Peyer's patch (tissue), 4 donors: ENCODE measurements at regions not wholly inside any gene's neighbourhood (a gene's known extent, or its start where the extent isn't known, plus 50 kb on each side); places are given as distances from the start of the nearest gene placed in this dataset.

ENCODE experiments used
- DNase-seq, 3 donors: peaks; one replicate each; pipeline ENCODE4 v3.0.0-alpha.2; 2017 to 2019
- H3K27ac ChIP-seq, 4 donors: fragments of 200-600 bp; sonication (generic); one replicate each; pipeline ENCODE4 v1.5.1; 2016 to 2019
- H3K27me3 ChIP-seq, 2 donors: fragments of 200-600 bp; sonication (generic); one replicate each; pipeline ENCODE4 v1.5.1; 2019
- H3K36me3 ChIP-seq, 3 donors: fragments of 200-600 bp; sonication (generic); one replicate each; pipeline ENCODE4 v1.5.1; 2016 to 2019
- H3K4me1 ChIP-seq, 4 donors: fragments of 200-600 bp; sonication (generic); one replicate each; pipeline ENCODE4 v1.5.1; 2016 to 2019
- H3K4me3 ChIP-seq, 4 donors: fragments of 200-600 bp; sonication (generic); 1 replicate in 3 of 4; 2 replicates in 1 of 4; pipeline ENCODE4 v1.5.1; 2016 to 2019; ENCODE audit warnings: mild to moderate bottlenecking in 1 of 4
- H3K9me3 ChIP-seq, 4 donors: fragments of 200-600 bp; sonication (generic); one replicate each; pipeline ENCODE4 v1.5.1; 2016 to 2019; ENCODE audit warnings: mild to moderate bottlenecking in 1 of 4
- CTCF ChIP-seq, 6 experiments: fragments of 450-650 bp in 4 of 6; fragments of 200-600 bp in 2 of 6; sonication (generic) in 1 of 6; IDR thresholded peaks; one replicate each; pipeline ENCODE4 v1.5.1; 2017 to 2019; ENCODE audit warnings: antibody characterized with exemption in 6 of 6, mild to moderate bottlenecking in 3 of 6, moderate library complexity in 1 of 6
- POLR2A ChIP-seq, 2 donors: fragments of 450-650 bp; IDR thresholded peaks; one replicate each; pipeline ENCODE4 v1.5.1; 2017; ENCODE audit warnings: antibody characterized with exemption in 2 of 2, mild to moderate bottlenecking in 2 of 2, moderate library complexity in 2 of 2

GRCh38 chr1:209304166-209304565 lies 279.3 kb upstream of the CAMK1G start:
- TF ChIP-seq POLR2A (IDR thresholded peaks at IDR 0.05) (no peak), CTCF (IDR thresholded peaks at IDR 0.05) (no peak)
- no peaks in the 10 kb centered on the region for H3K27me3 ChIP-seq
- no peak overlapping the region for H3K27ac ChIP-seq
- H3K9me3 ChIP-seq, result no peaks in the 10 kb centered on the region
- no peaks in the 10 kb centered on the region for H3K36me3 ChIP-seq
- H3K4me1 ChIP-seq, result no peaks in the 10 kb centered on the region
- no peak for DNase-seq
- no peak overlapping the region for H3K4me3 ChIP-seq

GRCh38 chr1:209305221-209305954 lies 278.1 kb upstream of the CAMK1G start:
- Histone ChIP-seq H3K4me1 (no peaks in the 10 kb centered on the region), H3K27ac (no peak overlapping the region), H3K27me3 (no peaks in the 10 kb centered on the region), H3K36me3 (no peaks in the 10 kb centered on the region), H3K4me3 (no peak overlapping the region), H3K9me3 (no peaks in the 10 kb centered on the region)
- DNase-seq, result no peak
- TF ChIP-seq CTCF (IDR thresholded peaks at IDR 0.05) (no peak), POLR2A (IDR thresholded peaks at IDR 0.05) (no peak)

GRCh38 chr1:209307846-209308245 lies 275.7 kb upstream of the CAMK1G start:
- H3K36me3 ChIP-seq, result no peaks in the 10 kb centered on the region
- H3K4me3 ChIP-seq, result no peak overlapping the region
- no peak for DNase-seq
- no peaks in the 10 kb centered on the region for H3K27me3 ChIP-seq
- H3K9me3 ChIP-seq, result no peaks in the 10 kb centered on the region
- no peaks in the 10 kb centered on the region for H3K4me1 ChIP-seq
- H3K27ac ChIP-seq, result no peak overlapping the region
- no peak for TF ChIP-seq CTCF (IDR thresholded peaks at IDR 0.05)
- TF ChIP-seq POLR2A (IDR thresholded peaks at IDR 0.05), result no peak

GRCh38 chr1:209309198-209309597 lies 274.3 kb upstream of the CAMK1G start:
- no peaks in the 10 kb centered on the region for H3K27me3 ChIP-seq
- no peaks in the 10 kb centered on the region for H3K36me3 ChIP-seq
- DNase-seq, result no peak
- TF ChIP-seq POLR2A (IDR thresholded peaks at IDR 0.05), result no peak
- no peak for TF ChIP-seq CTCF (IDR thresholded peaks at IDR 0.05)
- no peaks in the 10 kb centered on the region for H3K9me3 ChIP-seq
- H3K4me3 ChIP-seq, result no peak overlapping the region
- H3K4me1 ChIP-seq, result no peaks in the 10 kb centered on the region
- H3K27ac ChIP-seq, result no peak overlapping the region

- TF ChIP-seq CTCF (IDR thresholded peaks at IDR 0.05) (no peak), POLR2A (IDR thresholded peaks at IDR 0.05) (no peak)
These were observed 271.7 kb upstream of the CAMK1G start for GRCh38 chr1:209311770-209312169.

More at GRCh38 chr1:209311770-209312169, 271.7 kb upstream of the CAMK1G start:
- Histone ChIP-seq H3K9me3 (no peaks in the 10 kb centered on the region), H3K27me3 (no peaks in the 10 kb centered on the region), H3K4me3 (no peak overlapping the region), H3K4me1 (no peaks in the 10 kb centered on the region), H3K27ac (no peak overlapping the region), H3K36me3 (no peaks in the 10 kb centered on the region)
- no peak for DNase-seq
